MM.1S (cell line): ENCODE measurements at regions not wholly inside any gene's neighbourhood (a gene's known extent, or its start where the extent isn't known, plus 50 kb on each side); places are given as distances from the start of the nearest gene placed in this dataset.

Experiments used
- CTCF ChIP-seq: fragments of 300-600 bp; sonication (generic); IDR thresholded peaks from 2 replicates; pipeline ENCODE4 v1.5.1; 2016; ENCODE audit warnings: antibody characterized with exemption, low read length, mixed read lengths
- EZH2 ChIP-seq: fragments of 300-600 bp; sonication (generic); optimal IDR thresholded peaks from 2 replicates; pipeline ENCODE3; 2017; ENCODE audit warnings: low read depth, mild to moderate bottlenecking, antibody characterized with exemption, low read length, mixed read lengths
- EZH2phosphoT487 ChIP-seq: fragments of 300-600 bp; sonication (generic); IDR thresholded peaks from 2 replicates; pipeline ENCODE4 v1.6.1; 2018; ENCODE audit warnings: antibody characterized with exemption, low read length

GRCh38 chr2:12442476-12442847 lies 274.3 kb upstream of the TRIB2 start:
- TF ChIP-seq CTCF, result no peak
- TF ChIP-seq EZH2, result no peak
- no peak for TF ChIP-seq EZH2phosphoT487
